ENCODE measurements at regions not wholly inside any gene's neighbourhood (a gene's known extent, or its start where the extent isn't known, plus 50 kb on each side); places are given as distances from the start of the nearest gene placed in this dataset.

- H3K4me3 ChIP-seq = no peak overlapping the region
- H3K9ac ChIP-seq (ENCODE audit: control insufficient read depth, insufficient read depth, low read length) = no peak overlapping the region
- H3K4me1 ChIP-seq (ENCODE audit: control insufficient read depth, insufficient read depth, low read length) = no peaks in the 10 kb centered on the region
- SMC1A ChIA-PET (ENCODE audit: uncharacterized antibody, unreplicated experiment) = interaction anchor here (0.6 to 1.9 kb wide), 6 partner anchors 10 to 839 kb away, joined by 3 to 5 read pairs (median 4); partner anchors contain the start of gene BTG1
- DNase-seq (ENCODE audit: low read depth, low spot score) = no peak
- no peak for FAIRE-seq
- H3K27me3 ChIP-seq (replicated peaks in 1 of 2; ENCODE audit: control insufficient read depth in 2 of 2, insufficient read depth in 2 of 2, low read length in 1 of 2) = no peaks in the 10 kb centered on the region
- no peaks in the 10 kb centered on the region for H3K36me3 ChIP-seq (ENCODE audit: control insufficient read depth in 2 of 2, insufficient read depth in 2 of 2, low read length in 1 of 2)
- intact Hi-C loops (cut with micrococcal nuclease; ENCODE audit: unreplicated experiment) (no loop called here), in situ Hi-C loops (cut with MboI) (no loop called here)
- H4K20me1 ChIP-seq (ENCODE audit: control insufficient read depth, insufficient read depth) = no peaks in the 10 kb centered on the region
- H3K9me3 ChIP-seq (replicated peaks; ENCODE audit: control insufficient read depth, insufficient read depth, low read length) = no peaks in the 10 kb centered on the region
- POLR2A ChIA-PET = no interaction called here
- RAD21 ChIA-PET (ENCODE audit: unreplicated experiment) = interaction anchor here (1.0 to 1.5 kb wide), 2 partner anchors 20 to 78 kb away, joined by 3 to 5 read pairs; partner anchors contain the start of gene BTG1
- 26% methylated on average over 1 of the region's 1 CpG for WGBS (ENCODE audit: insufficient coverage, insufficient replicate concordance, low lambda C conversion rate, missing lambda C conversion rate)
- BruUV-seq (replicated peaks) = no TSS peak
- CTCF ChIA-PET = no interaction called here
- no peak overlapping the region for H3K4me2 ChIP-seq (ENCODE audit: control insufficient read depth, insufficient read depth)
- H3K27ac ChIP-seq (ENCODE audit: control insufficient read depth, insufficient read depth) = no peak overlapping the region
- ATAC-seq = no peak
- TF ChIP-seq IRF4 (IDR thresholded peaks at IDR 0.05; ENCODE audit: low read depth, low read length) (no peak), BACH1 (IDR thresholded peaks at IDR 0.05; ENCODE audit: borderline replicate concordance) (no peak), ATF3 (IDR thresholded peaks at IDR 0.05; ENCODE audit: borderline replicate concordance, extremely low read depth, low read depth, low read length) (no peak), RBBP5 (conservative IDR thresholded peaks at IDR 0.05) (no peak), PAX8 (IDR thresholded peaks at IDR 0.05) (no peak), USF1 (IDR thresholded peaks at IDR 0.05; ENCODE audit: borderline replicate concordance, extremely low read length, insufficient read depth, low read depth, low read length) (no peak), CBFB (IDR thresholded peaks at IDR 0.05; ENCODE audit: low read depth) (no peak)
- TF ChIP-seq, protein P1, sequence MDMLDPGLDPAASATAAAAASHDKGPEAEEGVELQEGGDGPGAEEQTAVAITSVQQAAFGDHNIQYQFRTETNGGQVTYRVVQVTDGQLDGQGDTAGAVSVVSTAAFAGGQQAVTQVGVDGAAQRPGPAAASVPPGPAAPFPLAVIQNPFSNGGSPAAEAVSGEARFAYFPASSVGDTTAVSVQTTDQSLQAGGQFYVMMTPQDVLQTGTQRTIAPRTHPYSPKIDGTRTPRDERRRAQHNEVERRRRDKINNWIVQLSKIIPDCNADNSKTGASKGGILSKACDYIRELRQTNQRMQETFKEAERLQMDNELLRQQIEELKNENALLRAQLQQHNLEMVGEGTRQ (IDR thresholded peaks at IDR 0.05; ENCODE audit: borderline replicate concordance, low read depth, low read length) = no peak
- no peaks in the 10 kb centered on the region for H3K79me2 ChIP-seq (ENCODE audit: control insufficient read depth, insufficient read depth, low read length)
- H2AFZ ChIP-seq (ENCODE audit: control insufficient read depth, low read depth, low read length) = no peak overlapping the region
Measured at GRCh38 chr12:92223481-92223880, 77.8 kb upstream of the BTG1 start.

All from GM12878 (cell line).